Stomach (tissue), 8 donors: ENCODE measurements at regions not wholly inside any gene's neighbourhood (a gene's known extent, or its start where the extent isn't known, plus 50 kb on each side); places are given as distances from the start of the nearest gene placed in this dataset.

Experiments
- DNase-seq, 2 donors: peaks; one replicate each; pipeline versions ENCODE4 v3.0.0 to v3.0.0-alpha.2; 2013 to 2019
- H3K27ac ChIP-seq, 5 donors: fragments of 200-600 bp in 4 of 5; sonication (generic) in 4 of 5; one replicate each; pipeline ENCODE4 v1.5.1; 2013 to 2019; ENCODE audit warnings: mild to moderate bottlenecking in 1 of 5, moderate library complexity in 1 of 5
- H3K27me3 ChIP-seq, 3 donors: fragments of 200-600 bp; sonication (generic); one replicate each; pipeline ENCODE4 v1.5.1; 2017 to 2019; ENCODE audit warnings: mixed run types in 1 of 3
- H3K36me3 ChIP-seq, 4 donors: fragments of 200-600 bp; sonication (generic); 1 replicate in 3 of 4; 2 replicates in 1 of 4; pipeline ENCODE4 v1.5.1; 2016 to 2019
- H3K4me1 ChIP-seq, 4 donors: fragments of 200-600 bp; sonication (generic); one replicate each; pipeline ENCODE4 v1.5.1; 2016 to 2019
- H3K4me3 ChIP-seq, 4 donors: fragments of 200-600 bp; sonication (generic) in 3 of 4; one replicate each; pipeline ENCODE4 v1.5.1; 2016 to 2019; ENCODE audit warnings: mild to moderate bottlenecking in 1 of 4
- H3K9me3 ChIP-seq, 4 donors: fragments of 200-600 bp; sonication (generic); one replicate each; pipeline ENCODE4 v1.5.1; 2016 to 2019
- EP300 ChIP-seq: sonication (generic); formaldehyde crosslinking; IDR thresholded peaks from one replicate; pipeline ENCODE4 v1.6.1; 2017; ENCODE audit warnings: antibody characterized with exemption
- POLR2A ChIP-seq, 4 donors: fragments of 450-650 bp; IDR thresholded peaks; one replicate each; pipeline ENCODE4 v1.6.1; 2016; ENCODE audit warnings: antibody characterized with exemption in 4 of 4, control low read depth in 2 of 4, mild to moderate bottlenecking in 1 of 4, moderate library complexity in 1 of 4
- POLR2AphosphoS5 ChIP-seq, 3 donors: sonication (generic); formaldehyde crosslinking; IDR thresholded peaks; one replicate each; pipeline ENCODE4 v1.6.1; 2016; ENCODE audit warnings: antibody characterized with exemption in 3 of 3
- WGBS, 5 donors: extraction: QIAGEN DNeasy Blood & Tissue Kit in 3 of 5; methylation state at CpG; one replicate each; pipeline versions ENCODE4 v1.1.5 to v1.1.7; 2013 to 2018; 5-methylcytosine and 5-hydroxymethylcytosine counted together
- intact Hi-C: fragments of 100-400 bp; cut with DNase I; formaldehyde crosslinking; loops from one replicate; pipeline ENCODE4 v1.15.1; 2023; ENCODE audit warnings: low total_unique reads
- TF ChIP-seq, protein P1 (sequence below), 7 experiments: fragments of 450-650 bp in 4 of 7; fragments of 200-600 bp in 3 of 7; sonication (generic) in 3 of 7; IDR thresholded peaks; one replicate each; pipeline ENCODE4 v1.5.1; 2016 to 2019; ENCODE audit warnings: antibody characterized with exemption in 7 of 7, control low read depth in 2 of 7, mild to moderate bottlenecking in 1 of 7
- donor health status: healthy with polysubstance abuse.
- donor health status: Bipolar disorder and iron deficiency.
- donor health status: healthy.

DNA sequence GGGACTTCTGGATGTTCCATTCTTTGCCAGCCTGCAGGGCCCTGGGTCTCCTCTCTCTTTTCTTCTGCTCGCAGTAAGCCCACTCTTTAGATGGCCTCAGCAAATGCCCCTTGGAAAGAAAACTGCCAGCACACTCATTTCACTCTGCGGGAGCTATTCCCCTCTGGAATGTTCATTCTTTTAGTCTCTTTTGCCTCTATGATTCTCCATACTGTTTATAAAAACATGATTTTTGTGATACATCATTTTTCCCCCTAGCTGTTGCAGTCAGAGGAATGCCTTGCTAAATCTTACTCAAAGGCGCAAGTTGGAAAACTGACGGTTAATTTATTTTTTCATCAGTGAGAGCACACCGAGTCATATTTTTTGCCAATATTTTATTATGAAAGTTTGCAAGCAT is 184.9 kb downstream of the SNX19 start:
- WGBS, 5 donors = 87 to 94% (median 93%) methylated on average over 5 of the region's 5 CpGs
- Histone ChIP-seq H3K9me3 (peaks cover 2 to 27% (median 11%) of the 10 kb centered on the region in 4 donors), H3K4me1 (peaks cover 0 to 3% (median under 1%) of the 10 kb centered on the region in 4 donors), H3K27me3 (no peaks in the 10 kb centered on the region), H3K27ac (no peak overlapping the region), H3K4me3 (no peak overlapping the region), H3K36me3 (no peaks in the 10 kb centered on the region)
- TF ChIP-seq POLR2AphosphoS5 (IDR thresholded peaks at IDR 0.05) (no peak), EP300 (no peak), POLR2A (IDR thresholded peaks at IDR 0.05) (no peak)
- TF ChIP-seq, protein P1, sequence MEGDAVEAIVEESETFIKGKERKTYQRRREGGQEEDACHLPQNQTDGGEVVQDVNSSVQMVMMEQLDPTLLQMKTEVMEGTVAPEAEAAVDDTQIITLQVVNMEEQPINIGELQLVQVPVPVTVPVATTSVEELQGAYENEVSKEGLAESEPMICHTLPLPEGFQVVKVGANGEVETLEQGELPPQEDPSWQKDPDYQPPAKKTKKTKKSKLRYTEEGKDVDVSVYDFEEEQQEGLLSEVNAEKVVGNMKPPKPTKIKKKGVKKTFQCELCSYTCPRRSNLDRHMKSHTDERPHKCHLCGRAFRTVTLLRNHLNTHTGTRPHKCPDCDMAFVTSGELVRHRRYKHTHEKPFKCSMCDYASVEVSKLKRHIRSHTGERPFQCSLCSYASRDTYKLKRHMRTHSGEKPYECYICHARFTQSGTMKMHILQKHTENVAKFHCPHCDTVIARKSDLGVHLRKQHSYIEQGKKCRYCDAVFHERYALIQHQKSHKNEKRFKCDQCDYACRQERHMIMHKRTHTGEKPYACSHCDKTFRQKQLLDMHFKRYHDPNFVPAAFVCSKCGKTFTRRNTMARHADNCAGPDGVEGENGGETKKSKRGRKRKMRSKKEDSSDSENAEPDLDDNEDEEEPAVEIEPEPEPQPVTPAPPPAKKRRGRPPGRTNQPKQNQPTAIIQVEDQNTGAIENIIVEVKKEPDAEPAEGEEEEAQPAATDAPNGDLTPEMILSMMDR (IDR thresholded peaks at IDR 0.05) = no peak
- intact Hi-C loops = no loop called here
- DNase-seq = no peak

GRCh38 chr11:130732476-130732875 is 183.8 kb downstream of the SNX19 start:
- intact Hi-C loops = no loop called here
- Histone ChIP-seq H3K4me3 (no peak overlapping the region), H3K27me3 (no peaks in the 10 kb centered on the region), H3K36me3 (no peaks in the 10 kb centered on the region), H3K9me3 (peaks cover 2 to 27% (median 11%) of the 10 kb centered on the region in 4 donors), H3K4me1 (peaks cover 0 to under 1% (median 0%) of the 10 kb centered on the region in 4 donors), H3K27ac (no peak overlapping the region)
- DNase-seq = no peak
- TF ChIP-seq POLR2AphosphoS5 (IDR thresholded peaks at IDR 0.05) (no peak), POLR2A (IDR thresholded peaks at IDR 0.05) (no peak)
- TF ChIP-seq, protein P1 (IDR thresholded peaks at IDR 0.05) = no peak
- WGBS, 5 donors = 80 to 96% (median 94%) methylated on average over 3 of the region's 3 CpGs

- no peak for TF ChIP-seq POLR2A (IDR thresholded peaks at IDR 0.05)
- TF ChIP-seq, protein P1 (IDR thresholded peaks at IDR 0.05) = no peak
- no peak for TF ChIP-seq EP300
- TF ChIP-seq POLR2AphosphoS5 (IDR thresholded peaks at IDR 0.05) = no peak
- 86 to 94% (median 92%) methylated on average over 5 of the region's 5 CpGs for WGBS, 5 donors
- no peak overlapping the region for H3K27ac ChIP-seq
- intact Hi-C loops = no loop called here
- no peaks in the 10 kb centered on the region for H3K36me3 ChIP-seq
- H3K4me3 ChIP-seq = no peak overlapping the region
- DNase-seq = no peak
- peaks cover 0 to 11% (median 5%) of the 10 kb centered on the region in 4 donors for H3K4me1 ChIP-seq
- H3K9me3 ChIP-seq = peaks cover 0 to 25% (median 14%) of the 10 kb centered on the region in 4 donors
- H3K27me3 ChIP-seq = no peaks in the 10 kb centered on the region
Observed at GRCh38 chr11:130737041-130737830, 179.0 kb downstream of the SNX19 start.

- no peak overlapping the region for H3K4me3 ChIP-seq
- no peaks in the 10 kb centered on the region for H3K27me3 ChIP-seq
- H3K27ac ChIP-seq = no peak overlapping the region
- TF ChIP-seq POLR2AphosphoS5 (IDR thresholded peaks at IDR 0.05) (peak in 1 of 3 donors; percentile 9), EP300 (no peak)
- peaks cover 0 to 11% (median 5%) of the 10 kb centered on the region in 4 donors for H3K4me1 ChIP-seq
- no peaks in the 10 kb centered on the region for H3K36me3 ChIP-seq
- DNase-seq = peak; percentile 43 to 76
- intact Hi-C loops = no loop called here
- H3K9me3 ChIP-seq = peaks cover 0 to 28% (median 14%) of the 10 kb centered on the region in 4 donors
- WGBS, 5 donors = 21 to 30% (median 23%) methylated on average over 12 of the region's 12 CpGs
Observed at GRCh38 chr11:130737866-130738431, 178.3 kb downstream of the SNX19 start.
